HL-60/S4 (cell line): ENCODE measurements at regions not wholly inside any gene's neighbourhood (a gene's known extent, or its start where the extent isn't known, plus 50 kb on each side); places are given as distances from the start of the nearest gene placed in this dataset.

ENCODE experiments used
- in situ Hi-C: fragments of 300-500 bp; cut with MboI; formaldehyde crosslinking; loops from 2 replicates; pipeline ENCODE4 v1.14.3; 2022; ENCODE audit warnings: low sequenced_read_pairs

DNA sequence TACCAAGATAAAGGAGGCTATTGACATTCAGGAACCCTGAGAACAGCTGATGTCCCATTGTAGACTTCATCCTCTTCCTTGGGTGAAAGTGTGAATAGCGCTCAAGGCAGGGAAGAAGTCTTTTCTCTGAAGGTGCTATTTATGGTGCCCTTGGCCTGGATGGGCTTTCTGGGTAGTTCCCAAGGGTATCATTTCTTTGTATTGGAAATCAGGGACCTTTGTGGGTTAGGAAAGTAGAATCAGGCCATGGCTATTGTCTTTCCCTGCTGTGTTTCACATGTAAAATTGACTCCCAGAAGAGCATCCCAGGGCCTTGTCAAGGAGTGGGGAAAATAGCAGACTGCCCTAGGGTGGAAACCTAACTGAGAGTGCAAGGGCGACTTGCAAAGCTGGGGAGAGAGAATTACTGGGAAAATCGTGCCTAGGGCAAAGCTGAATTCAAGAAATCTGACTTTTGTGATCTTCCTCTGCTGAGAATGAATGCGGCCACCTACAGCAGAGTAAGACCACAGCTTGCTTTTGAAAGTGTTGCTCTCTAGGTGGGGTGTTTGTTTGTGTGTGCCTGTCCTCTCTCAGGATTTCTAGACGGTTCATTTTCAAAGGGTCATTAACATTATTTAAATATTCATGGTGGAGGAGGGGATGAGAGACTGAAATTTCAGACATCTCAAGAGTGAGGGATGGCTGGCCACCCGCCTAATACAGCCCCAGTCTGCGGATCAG lies 160.6 kb downstream of the C9orf152 start:
- in situ Hi-C loops, result no loop called here

DNA sequence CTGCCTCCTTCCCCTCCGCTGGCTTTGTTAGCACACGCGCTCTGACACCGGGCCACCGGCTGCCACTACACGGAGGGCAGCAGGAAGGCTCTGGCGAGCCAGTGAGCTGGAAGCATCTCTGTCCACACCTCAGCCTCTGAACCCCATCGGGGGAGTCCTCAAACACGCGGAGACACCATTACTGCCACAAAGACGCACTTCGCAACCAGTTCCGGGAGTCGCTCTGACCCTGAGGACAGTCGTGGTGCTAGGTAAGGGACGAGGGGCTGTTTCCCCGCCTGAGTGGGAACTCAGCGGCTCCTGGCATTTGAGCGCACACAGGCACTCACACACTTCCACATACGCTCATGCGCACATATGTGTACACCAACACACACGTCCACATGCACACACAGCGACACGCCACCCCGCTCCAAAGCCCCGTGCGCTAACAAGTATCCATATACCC lies 160.0 kb downstream of the C9orf152 start:
- in situ Hi-C loops, result no loop called here

DNA sequence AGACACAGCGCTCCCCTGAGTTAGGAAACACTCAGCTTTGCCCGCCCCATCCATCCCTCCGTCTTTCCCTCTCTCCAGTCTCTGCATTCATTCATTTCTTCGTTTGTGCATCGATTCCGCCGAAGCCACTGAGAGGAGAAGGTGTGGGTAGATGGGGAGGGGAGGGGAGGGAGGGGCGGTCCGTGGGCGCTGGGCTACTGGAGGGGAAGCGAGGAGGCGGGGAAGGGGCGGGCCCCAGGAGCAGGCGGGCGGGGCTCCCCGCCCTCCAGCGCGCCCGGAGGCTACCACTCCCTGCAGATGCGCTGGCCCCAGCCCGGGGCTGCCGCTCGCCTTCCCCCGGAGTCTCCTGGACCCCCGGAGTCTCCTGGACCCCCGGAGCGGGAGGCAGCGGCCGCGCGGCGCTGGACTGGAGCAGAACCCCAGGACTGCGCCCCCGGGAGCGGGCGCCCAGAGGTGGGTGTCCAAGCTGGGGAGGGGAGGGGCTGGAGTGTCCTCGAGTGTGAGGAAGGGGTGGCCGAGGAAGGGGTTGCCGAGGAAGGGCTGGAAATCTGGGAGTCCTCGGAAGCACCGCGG lies 159.5 kb downstream of the C9orf152 start:
- in situ Hi-C loops, result no loop called here

DNA sequence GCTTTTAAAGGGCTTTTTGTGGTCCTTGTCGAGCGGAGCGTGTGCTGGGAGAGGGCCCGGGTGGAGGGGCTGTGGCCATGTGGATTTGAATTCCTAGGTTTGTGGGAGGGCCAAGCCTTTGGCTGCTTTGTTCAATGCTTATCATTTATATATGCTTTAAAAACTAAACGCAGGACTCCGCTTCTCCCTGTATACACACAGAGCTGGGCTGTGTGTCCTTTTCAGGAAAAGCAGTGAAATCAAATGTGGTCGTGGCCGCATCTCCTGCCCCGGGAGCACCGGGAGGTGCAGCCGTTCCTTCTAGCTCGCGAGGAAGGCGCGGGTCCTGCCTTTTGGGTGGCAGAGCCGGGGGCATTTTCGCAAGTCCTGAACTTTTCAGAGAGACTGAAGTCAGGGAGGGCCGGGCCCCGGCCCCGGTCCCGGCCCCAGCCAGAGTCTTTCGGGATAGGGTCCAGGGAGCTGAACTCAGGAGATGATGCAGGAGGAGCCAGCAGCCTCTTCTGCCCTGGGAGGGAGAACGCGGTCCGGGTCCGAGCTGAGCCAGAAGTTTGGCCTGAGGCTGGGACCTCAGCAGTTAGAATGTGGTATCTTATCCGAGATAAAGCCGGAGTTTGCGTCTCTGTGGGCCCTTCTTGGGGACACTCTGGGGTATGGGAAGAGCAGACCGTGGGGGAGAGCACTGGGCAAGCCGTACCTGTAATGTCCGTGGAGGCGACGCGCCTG lies 158.8 kb downstream of the C9orf152 start:
- in situ Hi-C loops, result no loop called here

DNA sequence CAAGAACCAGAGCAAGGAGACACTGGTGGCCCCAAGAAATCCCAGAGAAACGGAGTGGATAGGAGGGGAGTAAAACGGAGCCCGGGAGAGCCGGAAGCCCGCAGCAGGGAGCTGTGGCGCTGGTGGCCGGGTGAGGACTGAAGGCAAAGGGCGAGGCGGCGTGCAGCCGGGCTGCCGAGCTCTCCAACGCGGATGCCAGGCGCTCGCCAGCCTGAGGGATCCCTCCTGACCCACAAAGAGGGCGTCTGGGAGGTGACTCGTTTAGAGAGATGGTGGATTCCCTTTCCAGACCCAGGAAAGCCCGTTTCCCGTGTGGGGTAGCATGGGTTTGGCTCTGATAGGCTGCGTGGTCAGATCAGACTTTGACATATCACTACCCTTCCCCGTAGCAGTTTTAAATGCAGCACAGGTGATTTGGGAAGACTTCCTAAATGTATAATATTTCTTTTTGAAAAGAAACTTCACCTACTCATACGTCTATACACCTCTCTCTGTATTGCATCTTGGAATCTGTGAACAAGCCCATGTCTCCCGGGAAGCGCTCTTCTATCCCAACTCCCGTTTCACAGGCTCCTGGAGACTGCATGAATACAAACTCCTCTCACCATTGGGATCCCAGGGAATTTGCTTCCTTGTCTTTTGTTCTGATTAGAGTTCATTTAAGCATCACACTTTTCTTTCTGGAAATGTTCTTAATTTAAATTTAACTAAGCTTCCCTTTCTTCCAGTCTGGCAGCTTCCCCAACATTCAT lies 158.1 kb downstream of the C9orf152 start:
- in situ Hi-C loops, result loop anchor here (5.0 kb wide), 1 partner anchor 148 kb away; no protein-coding TSS in a partner anchor

DNA sequence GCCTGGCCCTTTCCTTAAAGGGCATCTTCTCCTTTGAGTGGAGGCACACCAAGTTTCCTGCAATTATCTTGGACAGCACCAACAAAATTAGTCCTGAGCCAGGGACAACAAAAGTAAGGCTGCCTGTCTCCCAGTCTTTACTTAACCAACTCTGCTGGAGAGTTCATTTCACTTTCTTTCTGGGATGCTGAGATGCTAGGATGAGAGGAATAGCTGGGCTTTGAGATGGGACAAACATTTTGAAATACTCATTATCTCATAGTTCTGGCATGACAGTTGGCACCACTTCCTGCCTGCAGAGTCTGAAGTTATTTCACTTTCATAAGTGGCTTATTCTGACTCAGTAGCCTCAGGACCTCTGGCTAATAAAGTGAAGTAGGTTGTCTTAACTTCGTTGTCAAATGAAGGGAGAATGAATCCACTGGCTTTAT lies 157.0 kb downstream of the C9orf152 start:
- in situ Hi-C loops, result loop anchor here (5.0 kb wide), 1 partner anchor 149 kb away; no protein-coding TSS in a partner anchor

DNA sequence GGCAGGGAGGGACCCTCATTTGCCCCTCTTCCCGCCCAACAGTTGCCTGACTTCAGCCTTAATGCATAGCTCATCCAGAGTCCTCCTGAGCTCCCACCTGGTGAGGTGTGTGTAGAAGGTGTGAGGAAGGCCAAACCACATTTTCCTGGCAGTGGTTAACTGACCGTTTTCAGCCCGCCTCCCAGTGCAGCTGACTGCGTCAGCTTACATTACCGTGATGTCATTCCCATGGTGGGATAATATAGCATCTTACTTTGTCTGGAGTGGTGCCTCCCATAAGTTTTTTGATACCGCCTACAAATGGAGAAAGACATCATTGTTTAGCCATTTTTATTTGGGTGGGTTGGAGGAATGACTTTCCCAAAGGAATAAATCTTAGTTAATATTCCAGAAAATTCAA lies 151.9 kb downstream of the C9orf152 start:
- in situ Hi-C loops, result no loop called here

DNA sequence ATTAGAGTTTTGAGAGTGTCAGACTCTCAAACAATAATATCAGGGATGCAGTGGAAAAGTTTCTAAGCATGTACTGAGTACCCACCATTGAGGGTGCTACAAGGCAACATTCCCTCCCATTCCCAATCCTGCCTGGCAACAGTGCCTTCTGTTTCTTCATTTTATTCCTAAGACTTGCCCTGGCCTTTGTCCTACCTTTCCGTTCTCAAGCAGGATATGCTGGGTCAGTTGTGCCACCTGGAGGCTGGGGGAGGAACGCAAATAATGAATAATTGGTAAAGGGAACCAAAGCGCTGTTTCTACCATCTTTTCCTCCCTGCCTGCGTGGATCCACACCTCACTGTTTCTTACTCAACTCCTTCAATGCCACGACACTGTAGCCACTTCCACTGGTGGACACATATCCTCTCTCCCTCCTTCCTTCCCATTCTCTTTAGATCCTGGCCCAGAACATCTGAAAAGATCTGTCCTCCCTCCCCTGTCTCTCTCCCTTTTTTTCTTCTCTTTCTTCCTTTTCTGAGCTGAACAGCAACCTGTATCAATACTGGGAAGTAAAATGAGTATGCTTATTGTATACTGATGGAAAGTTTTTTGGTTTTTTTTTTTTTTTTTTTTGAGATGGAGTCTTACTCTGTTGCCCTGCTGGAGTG lies 149.5 kb downstream of the C9orf152 start:
- in situ Hi-C loops, result no loop called here

DNA sequence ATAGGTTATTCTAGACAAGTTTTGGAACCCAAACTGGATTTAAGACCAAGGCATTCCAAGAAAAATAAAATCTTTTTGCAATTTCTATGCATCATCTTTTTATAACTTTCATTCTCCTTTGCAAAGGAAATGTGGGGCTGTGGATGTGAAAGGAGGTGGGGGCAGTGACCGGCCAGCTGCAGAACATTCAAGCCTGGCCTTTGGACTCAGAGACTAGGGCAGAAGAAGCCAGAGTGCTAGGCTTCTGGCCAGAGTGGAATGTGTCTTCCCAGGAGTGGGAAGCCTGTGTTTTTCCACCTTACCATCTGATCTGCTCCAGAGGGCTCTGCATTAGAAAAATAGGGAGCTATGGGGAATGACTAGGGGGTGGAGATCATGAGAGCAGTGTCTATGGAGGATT lies 148.5 kb downstream of the C9orf152 start:
- in situ Hi-C loops, result no loop called here

DNA sequence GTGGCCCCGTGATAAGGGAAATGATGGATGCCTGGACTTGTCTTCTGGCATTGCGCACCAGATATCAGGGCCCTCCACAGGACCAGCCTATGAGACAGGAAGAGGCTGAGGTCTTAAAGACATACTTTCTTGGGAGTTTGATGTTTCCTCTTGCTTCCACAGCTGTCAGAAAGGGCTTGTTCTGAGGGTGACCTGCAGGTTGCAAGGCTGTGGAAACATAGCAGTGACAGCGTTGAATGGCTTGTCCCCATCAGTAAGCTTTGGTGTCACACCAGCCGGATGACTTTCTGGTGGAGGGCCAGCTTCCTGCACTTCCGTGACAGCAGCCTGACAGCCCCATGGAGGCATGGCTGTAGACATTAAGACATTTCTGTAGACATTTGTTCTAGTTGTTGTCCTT lies 143.2 kb downstream of the C9orf152 start:
- in situ Hi-C loops, result no loop called here

DNA sequence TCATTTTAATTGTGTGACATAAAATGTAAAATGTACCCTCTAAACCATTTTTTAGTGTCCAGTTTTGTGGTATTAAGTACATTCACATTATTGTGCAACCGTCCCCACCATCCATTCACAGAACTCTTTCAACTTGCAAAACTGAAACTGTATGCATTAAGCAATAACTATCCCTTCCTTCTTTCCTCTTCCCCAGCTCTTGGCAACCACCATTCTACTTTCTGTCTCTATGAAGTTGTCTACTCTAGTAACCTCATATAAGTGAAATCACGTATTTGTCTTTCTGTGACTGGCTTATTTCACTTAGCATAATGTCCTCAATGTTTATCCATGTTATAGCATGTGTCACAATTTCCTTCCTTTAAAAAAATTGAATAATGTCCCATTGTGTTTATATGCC lies 142.4 kb downstream of the C9orf152 start:
- in situ Hi-C loops, result no loop called here

DNA sequence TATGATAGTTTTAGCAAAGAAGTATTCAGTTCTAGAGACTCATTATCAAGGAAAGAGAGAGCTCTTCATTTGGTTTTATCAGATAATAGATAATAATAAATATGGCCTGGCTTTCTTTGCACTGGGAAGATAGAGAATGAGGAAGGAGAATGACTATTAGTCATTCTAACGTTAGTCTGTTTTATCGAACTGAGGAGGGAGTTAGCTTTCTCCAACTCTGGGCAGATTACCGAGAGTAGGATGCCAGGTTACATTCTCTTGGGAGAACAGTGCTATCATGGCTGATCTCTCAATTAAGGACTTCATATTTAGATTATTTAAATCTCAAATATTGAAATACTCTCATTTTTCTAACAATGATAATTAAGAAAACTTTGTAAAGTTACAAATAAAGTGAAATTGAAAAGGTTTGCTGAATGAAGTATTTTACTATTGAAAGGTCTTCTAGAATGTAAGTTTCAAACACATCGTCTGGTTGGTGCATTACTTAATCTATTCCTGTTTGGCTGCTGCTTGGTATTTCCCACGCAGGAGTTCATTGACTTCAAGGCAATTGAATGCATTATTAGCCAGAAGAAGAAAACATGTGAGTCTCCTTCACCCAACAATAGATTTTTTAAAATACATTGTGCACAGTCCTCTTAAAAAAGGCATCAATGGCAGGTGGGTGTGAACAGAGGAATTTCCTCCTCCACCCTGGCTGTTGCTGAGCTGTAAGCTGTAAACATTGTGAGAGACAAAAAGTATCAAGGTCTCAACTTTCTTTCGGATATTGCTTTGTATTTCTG lies 140.8 kb downstream of the C9orf152 start:
- in situ Hi-C loops, result no loop called here

DNA sequence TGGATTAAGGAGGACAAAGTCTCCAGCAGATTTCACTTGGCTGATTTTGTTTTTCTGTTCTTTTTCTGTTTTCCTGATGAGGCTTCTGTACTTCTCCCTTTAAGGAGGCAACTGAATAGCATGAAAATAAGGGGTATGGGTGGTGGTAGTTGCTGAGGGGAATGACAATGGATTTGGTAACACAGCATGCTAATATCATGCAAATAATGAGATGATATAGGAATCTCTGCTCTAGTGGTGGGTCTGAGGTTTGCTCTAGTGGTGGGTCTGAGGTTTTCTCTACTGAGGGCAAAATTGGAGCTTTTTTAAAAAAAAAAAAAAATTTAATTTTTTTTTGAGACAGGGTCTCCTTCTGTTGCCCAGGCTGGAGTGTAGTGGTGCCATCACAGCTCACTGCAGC lies 139.7 kb downstream of the C9orf152 start:
- in situ Hi-C loops, result no loop called here

DNA sequence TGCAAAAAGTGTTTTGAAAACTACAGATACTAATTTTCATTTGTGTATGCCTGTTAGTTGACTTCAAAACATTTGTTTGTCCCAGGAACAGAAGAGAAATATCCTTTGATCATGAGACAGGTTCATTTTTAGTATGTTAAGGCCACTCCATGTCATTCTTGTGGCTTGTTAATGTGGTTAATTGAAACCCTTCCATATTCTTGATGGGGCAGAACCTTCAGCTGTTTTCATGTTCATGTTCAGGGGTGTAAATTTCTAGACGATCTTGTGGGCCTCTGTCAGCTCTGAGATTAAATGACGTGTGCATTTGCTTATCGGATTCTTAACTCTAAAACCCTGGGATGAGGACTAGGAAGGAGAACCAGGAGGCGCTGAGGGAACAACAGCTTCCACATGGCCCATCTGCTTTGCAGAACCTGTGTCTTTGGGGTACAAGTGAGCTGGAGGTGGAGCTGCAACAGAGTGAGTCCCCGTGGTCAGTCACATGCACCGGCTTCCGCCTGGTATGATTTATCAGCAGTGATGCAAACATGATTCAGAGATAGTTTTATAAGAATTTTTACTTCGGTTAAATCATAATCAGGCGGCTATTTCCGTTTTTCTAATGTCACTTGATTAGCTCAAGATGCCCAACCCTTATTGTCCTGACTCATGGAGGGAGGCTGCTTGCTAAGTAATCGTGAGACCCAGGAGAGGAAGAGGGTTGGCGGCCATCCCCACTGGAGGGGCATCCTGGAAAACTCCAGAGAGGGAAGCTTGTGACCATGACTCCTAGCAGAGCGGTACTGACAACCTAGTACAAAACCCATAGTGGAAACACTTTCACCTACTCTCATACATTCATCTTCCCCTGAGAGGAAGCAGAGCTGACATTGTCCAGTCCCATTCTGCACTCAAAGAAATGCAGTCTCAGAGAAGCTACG lies 138.4 kb downstream of the C9orf152 start:
- in situ Hi-C loops, result no loop called here

DNA sequence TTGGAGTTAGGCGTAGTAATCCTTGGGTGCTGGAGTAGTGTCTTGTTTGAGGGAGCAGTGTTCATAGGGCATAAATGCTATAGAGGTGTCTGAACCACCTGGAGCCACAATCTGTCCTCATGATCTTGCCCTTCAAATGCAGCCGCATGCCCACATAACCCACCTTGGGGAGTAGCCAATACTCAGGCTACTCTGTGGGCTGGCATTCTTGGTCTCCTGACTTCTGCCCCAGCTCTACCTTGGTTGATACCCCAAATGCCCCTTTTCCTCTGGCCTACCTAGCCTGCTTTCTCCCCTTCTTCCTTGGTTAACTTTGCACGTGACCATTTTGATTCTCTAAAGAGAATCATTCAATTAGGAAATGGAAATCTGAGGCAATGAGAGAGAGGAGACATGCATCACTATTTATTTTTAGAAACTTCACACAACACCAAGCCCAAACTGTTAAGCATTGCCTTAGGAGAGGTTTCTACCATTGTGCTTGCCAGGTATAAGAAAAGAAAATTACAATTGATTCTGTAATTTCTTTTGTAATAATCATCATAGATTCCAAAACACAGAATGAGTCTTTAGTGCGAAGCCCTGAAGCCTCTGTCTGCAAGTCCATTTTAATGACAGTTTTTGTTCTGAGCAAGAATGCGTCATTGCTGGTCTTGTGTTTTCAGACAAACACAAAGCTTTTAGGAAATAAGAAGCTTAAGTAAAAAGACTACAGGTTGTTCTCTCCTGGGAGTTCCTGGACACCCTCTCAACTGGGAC lies 135.2 kb downstream of the C9orf152 start:
- in situ Hi-C loops, result no loop called here

DNA sequence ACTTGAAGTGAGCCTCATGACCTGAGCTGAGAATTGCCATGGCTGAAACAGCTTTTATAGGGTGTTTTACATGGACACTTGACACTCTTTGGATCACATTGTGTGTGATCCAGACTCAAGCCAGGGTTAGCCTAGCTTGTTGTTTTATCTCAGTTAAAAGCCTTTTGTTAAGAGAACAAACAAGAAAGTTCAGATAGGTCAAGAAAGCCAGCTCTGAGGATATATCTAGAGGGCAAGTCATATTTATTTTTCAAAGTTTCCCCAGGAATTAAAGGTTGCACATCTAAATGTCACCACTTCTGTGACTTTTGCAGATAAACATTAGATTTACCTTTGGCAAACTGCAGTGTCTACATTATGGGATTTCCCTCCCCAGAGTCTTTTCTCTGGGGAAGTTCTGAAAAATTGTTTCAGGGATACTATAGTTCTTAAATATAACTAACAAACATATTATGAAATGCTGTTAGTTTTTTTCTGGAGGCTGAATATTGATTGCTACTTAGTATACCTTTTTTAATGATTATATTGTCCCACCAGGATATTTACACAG lies 134.5 kb downstream of the C9orf152 start:
- in situ Hi-C loops, result no loop called here

DNA sequence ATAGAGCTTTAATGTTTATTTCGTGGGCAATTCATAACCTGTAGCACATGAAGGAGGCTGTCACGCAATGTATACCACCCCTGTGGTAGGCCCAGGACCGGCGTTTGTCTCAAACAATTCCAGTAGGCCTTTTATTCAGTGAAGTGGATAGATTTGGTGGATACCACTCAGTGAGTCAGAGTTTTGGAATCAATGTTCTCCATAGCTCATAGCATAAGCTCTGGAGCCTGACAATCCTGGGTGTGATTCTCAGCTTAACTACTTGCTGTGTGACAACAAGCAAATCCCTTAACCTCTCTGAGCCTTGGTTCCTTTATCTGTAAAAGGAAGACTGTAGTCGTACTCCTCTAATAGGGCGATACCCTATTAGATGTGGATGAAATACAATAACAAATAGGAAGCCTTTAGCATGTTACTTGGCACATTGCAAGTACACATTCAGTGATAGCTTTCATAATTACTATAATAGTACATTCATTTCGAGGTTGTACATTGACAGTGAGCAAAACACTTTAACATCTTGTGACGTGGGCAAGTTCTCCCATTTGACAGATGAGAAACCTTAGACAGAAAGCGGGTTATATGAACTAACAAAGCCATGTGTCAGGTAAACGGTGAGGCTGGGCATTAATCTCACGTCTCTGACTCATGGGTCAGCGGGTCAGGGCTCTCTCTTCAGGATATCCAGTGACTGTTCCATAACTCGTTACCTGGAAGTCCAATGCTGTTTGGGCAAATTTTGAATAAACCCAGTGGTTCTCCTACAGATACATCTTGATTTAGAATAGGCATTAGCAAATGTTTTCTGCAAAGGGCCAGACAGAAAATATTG lies 130.8 kb downstream of the C9orf152 start:
- in situ Hi-C loops, result no loop called here
